T-helper 1 cell (primary cell): ENCODE measurements at regions not wholly inside any gene's neighbourhood (a gene's known extent, or its start where the extent isn't known, plus 50 kb on each side); places are given as distances from the start of the nearest gene placed in this dataset.
"Not testable (repeated sequence)": the region's sequence is repeated elsewhere in the genome, so short reads cannot be mapped to it uniquely, and the experiment has no call there.

Experiments
- DNase-seq, 5 donors: peaks; one replicate each; pipeline ENCODE4 v3.0.0-alpha.2; 2012 to 2020

DNA sequence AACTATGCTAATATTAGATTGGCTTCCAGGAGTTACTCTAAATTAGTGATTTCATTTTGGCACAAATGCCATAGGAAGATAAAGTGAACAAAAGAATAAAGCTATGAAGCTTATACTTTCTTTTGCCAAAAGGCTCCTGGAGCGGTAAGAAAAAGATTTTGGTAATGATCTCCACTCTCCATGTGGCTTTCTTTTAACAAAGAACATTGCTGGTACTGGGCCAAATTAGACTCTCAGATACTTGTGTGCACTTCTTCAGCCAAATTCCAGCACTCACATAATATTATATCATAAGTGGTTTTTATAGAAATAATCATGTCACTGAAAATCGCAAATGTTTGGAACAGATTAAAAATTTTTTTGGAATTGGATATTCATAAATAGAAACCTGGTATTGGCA, 142.4 kb upstream of the FGF13 start:
- no peak for DNase-seq

DNA sequence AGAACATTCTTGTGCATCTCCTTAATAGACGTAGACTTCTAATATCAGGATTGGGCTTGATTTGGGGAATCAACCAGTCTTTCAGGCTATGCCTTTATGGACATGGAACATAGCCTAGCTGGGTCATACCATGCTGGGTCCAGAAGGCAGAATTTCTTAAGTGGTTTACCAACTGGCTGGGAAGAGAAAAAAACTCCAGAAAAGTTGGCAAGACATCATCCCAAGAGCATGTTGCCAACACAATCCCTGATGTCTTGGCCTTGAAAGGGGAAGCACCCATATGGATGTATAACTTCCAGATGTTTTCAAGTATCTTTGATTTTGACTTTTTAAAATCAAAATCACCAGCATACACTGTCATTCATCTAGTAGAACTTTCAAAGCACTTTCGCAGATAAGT, 138.0 kb upstream of the FGF13 start:
- no peak for DNase-seq

DNA sequence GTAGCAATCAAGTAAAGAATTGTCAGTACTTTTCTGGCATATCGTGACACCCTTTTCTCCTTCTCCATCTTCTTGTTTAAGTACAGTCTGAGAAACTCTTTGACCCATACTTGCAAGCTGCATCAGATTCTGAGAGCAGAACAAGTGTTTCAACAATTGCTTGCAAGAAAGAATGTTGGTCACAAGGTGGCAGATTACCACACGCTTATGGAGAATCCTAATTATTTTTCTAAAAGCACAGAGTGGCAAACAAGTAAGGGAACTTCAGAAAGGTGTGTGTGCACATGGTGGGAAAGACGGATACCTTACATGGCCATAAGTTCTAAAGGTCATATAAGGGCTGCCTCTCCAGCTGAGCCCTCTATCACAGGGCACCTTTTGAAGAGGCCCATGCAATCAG, 136.4 kb upstream of the FGF13 start:
- DNase-seq: no peak

DNA sequence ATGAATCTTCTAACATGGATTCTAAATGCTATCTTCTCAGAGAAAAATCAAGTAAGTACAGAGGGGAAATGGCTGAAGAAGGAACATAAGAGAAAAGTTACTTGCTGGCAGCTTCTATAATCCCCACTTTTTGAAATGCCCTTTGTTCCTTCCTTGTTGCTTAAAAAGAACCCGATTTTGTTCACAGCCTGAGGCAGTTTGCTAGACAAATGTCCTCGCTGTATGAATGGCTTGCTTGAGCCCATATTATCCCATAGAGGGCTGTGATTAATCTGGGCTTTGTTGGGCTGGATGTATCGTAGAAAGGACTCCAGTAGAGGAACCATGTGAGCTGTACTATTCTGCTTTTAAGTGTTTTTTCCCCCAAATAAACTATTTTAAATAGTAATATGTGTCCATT, 134.3 kb upstream of the FGF13 start:
- DNase-seq: no peak

DNA sequence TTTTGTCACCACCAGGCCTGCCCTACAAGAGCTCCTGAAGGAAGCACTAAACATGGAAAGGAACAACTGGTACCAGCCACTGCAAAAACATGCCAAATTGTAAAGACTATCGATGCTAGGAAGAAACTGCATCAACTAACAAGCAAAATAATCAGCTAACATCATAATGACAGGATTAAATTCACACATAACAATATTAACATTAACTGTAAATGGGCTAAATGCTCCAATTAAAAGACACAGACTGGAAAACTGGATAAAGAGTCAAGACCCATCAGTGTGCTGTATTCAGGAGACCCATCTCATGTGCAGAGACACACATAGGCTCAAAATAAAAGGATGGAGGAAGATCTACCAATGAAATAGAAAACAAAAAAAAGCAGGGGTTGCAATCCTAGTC, 95.9 kb upstream of the FGF13 start:
- DNase-seq: not testable (repeated sequence)

DNA sequence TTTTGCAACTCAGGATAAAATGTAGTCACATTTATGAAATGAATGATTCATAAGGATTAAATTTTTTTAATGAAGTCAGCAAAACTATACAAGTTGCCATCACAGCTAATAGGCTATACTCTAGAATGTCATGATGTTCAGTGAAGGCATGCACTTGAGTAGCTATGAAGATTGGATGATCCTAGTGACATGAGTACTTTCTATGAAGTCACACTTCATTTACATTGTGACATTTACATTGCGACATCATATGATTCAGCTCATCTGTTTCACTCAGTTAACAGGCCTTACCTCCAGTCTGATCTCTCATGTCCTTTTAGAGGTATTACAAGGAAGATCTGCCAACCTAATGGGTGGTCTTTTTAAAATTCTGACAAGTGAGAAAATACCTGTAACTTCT, 82.7 kb upstream of the FGF13 start:
- no peak for DNase-seq

DNA sequence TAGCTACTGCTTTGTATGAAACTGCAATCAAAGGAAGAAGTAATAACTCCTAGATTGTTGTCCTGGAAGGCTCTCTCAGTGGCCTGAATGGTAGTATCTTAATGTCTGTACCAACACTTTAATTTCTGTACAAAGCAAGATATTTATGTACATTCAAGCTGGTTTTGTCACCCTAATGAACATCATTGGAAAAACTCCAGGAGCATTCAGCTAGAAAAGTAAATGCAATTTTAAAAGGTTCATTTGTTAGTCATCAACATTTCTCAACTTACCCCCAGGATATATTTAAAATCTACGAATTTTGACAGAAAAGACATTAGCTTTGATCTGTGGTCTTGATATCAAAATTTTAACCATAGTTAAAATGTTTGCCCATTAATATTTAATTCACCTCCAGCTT, 80.0 kb upstream of the FGF13 start:
- no peak for DNase-seq

DNA sequence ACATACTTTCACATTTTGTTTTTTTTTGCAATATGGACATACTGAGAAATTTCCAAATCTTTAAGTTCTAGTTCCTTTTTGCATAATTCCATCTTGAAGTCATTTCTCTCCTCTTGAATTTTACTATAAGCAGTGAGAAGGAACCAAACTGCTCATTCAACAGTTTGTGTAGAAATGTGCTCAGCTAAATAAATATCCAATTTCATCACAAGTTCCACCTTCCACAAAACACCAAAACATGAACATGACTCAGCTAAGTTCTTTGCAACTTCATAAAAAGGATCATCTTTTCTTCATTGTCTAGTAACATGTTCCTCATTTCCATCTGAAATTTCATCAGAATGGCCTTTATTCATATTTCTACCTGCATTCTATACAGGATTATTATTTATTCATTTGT, 77.3 kb upstream of the FGF13 start:
- no peak for DNase-seq

DNA sequence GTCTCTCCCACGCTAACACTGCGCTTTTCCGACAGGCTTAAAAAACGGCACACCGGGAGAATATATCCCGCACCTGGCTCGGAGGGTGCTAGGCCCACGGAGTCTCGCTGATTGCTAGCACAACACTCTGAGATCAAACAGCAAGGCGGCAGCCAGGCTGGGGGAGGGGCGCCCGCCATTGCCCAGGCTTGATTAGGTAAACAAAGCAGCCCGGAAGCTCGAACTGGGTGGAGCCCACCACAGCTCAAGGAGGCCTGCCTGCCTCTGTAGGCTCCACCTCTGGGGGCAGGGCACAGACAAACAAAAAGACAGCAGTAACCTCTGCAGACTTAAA, 67.0 kb upstream of the FGF13 start:
- not testable (repeated sequence) for DNase-seq

DNA sequence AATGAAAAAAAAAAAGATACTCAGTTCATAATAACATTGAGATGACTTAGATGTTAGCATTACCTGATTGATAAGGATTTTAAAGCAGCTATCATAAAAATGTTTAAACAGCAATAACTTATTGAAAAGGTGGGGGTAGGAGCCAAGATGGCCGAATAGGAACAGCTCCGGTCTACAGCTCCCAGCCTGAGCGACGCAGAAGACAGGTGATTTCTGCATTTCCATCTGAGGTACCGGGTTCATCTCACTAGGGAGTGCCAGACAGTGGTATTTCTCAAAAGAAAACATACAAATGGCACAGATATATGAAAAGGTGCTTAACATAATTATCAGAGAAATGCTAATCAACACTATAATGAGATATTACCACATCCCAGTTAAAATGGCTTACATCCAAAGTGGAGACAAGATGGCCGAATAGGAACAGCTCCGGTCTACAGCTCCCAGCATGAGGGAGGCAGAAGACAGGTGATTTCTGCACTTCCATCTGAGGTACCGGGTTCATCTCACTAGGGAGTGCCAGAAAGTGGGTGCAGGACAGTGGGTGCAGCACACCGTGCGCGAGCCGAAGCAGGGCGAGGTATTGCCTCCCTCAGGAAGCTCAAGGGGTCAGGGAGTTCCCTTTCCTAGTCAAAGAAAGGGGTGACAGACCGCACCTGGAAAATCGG, 66.5 kb upstream of the FGF13 start:
- not testable (repeated sequence) for DNase-seq

DNA sequence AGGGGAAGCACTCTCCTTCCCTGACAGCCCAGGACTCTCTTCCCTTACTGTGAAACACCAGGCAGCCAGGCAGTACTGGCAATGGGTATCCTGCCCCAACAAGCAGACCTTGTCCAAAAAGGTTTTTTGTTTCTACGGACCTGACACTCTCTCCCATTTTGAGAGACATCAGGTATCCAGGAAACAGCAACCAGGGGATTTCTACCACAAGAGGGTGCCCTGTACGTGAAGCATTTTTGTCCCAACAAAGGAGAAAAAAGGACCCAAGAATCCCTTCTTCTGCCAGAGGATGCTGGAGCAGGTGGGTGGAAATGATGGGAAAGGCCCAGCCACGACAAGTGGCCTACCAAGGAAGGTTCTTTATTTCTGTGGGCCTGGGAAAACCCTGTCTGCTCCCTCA, 65.7 kb upstream of the FGF13 start:
- DNase-seq: no peak

DNA sequence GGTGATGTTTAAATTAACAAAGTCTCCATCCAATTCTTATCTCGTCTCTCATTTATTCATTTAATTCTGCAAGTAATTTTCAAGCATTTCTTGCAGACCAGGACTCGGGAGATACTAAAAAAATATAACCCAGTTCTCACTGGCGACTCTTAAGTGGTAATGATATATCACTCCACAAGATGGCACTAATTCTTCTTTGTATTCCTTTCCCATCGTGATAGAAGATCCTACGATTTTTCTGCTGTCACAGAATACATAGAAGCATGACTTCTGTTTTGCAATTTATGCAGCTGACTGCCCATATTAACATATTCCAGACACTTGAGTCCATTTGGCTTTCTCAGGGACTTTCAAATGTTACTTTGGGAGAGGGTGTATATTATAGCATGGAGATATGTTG, 64.0 kb upstream of the FGF13 start:
- no peak for DNase-seq

DNA sequence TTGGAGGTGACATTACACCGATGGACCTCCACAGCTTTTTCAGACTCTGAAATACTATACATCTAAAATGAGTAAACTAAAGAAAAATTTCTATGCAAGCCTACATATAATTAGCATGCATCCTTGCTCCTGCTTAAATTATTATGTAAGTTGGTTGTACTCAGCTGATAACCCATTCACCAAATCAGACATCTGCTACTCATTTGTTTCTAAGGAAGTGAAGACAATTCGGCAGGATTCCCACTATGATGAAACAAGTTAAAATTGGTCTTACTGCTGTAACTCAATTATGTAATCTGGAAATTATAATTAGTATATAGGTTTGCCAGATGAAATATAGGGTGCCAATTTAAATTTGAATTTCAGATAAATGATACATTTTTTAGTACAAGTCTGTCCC, 59.5 kb upstream of the FGF13 start:
- DNase-seq: no peak

DNA sequence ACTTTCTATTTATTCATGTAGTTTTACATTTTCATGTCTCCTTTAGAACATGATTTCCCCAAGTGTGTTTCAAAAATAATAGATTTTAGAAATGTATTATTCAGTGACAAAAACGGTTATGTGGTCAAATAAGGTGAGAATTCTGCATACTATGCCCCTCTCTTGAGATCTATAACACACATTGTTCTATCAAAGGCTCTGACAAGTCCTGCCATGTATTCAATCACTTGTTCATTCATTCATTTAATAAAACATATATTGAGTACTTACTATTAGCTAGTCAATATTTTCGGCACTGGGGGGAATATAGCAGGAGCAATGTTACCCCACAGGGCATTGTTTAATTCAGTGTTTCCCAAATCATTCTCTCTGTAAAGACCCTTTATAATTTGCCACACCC, 58.4 kb upstream of the FGF13 start:
- DNase-seq: no peak

DNA sequence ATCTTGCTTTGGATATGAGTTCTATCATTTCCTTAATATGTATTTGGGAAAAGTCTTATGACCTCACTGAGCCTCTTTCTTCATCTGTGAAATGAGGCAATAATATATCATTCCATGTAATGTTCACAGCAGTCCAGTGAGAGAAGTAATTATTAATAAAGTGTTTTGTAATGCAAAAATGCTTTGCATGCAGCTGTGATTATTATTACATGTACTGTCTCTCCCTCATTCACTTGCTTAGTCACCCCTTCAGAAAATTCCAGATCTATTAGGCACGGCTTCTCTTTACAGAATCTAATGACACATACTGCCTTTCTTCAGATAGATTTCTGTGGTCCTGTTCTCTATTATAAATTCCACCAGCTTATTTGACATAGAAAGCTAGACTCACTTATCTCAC, 53.5 kb upstream of the FGF13 start:
- no peak for DNase-seq

DNA sequence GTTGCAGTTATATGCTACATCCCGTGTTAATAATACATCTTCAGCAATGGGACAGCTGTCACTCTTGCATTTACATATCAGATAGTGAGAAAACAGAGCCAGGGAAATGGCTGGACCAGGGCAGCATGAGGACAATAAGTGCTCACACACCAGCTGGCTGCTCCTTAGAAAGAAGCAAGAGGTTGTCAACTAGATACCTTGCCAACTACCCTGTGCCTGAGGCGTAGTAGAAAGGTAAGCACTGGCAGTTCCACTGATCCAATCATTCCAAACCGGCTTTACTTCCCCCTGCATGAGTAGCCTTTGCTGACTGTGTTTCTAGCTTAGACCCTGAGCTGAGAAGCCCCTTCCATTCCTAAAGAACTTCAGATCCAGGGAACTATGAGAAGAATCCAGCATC, 52.2 kb upstream of the FGF13 start:
- DNase-seq: no peak

DNA sequence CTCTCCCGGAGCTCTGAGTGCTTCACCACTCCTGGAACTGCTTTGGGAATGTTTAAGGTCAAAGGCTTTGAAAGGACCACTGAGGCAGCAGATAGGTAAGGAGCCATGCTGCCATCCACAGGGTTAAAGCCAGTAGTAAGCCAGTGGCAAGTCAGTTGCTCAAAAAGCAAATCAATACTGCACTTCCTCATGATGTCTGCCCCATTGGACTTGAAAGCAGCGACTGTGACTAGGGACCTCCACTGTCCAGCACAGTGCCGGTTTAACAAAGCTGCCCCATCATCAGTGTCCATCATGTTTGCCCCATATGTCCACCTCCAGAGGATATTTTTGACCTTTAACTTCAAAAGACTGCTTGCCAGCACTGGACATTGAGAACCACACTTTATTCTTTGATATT, 49.9 kb upstream of the FGF13 start:
- no peak for DNase-seq
